Endothelial cell of umbilical vein (primary cell): ENCODE measurements at regions not wholly inside any gene's neighbourhood (a gene's known extent, or its start where the extent isn't known, plus 50 kb on each side); places are given as distances from the start of the nearest gene placed in this dataset.

ENCODE experiments used
- BruUV-seq: library from RNA; stranded (reverse); fragments of 400-500 nt; replicated peaks from 2 replicates; lab custom pipeline; 2021; lab: Mats Ljungman, UMichigan
- CTCF ChIA-PET: fragments of 300-600, 350-600 bp; sonication (Branson Sonifier 250); formaldehyde crosslinking; loops from one replicate; lab custom pipeline; 2021; ENCODE audit warnings: antibody characterized with exemption, inconsistent platforms; lab: Charles Lee
- POLR2A ChIA-PET: fragments of 300-600, 350-600 bp; sonication (Branson Sonifier 250); formaldehyde crosslinking; loops from one replicate; lab custom pipeline; 2021; ENCODE audit warnings: antibody characterized with exemption, inconsistent platforms; lab: Charles Lee
- DNase-seq: peaks from one replicate; pipeline ENCODE4 v3.0.0-alpha.2; 2011; ENCODE audit warnings: low read depth, low spot score
- FAIRE-seq: peaks from 2 replicates; lab custom pipeline; 2011; peaks lifted over from hg19 to GRCh38; lab: Jason Lieb, UNC
- H2AFZ ChIP-seq: 2 replicates; pipeline ENCODE4 v1.6.0; 2012; ENCODE audit warnings: low read depth, low read length, control low read depth, inconsistent platforms
- H3K27ac ChIP-seq: 2 replicates; pipeline ENCODE4 v1.5.1; 2011; ENCODE audit warnings: low read depth, mild to moderate bottlenecking, control low read depth, low read length, moderate library complexity; ENCODE audit not compliant: insufficient read depth
- H3K27me3 ChIP-seq, 2 experiments: 2 replicates each; pipeline versions ENCODE4 v1.6.0 to v1.6.1; 2011; ENCODE audit warnings: low read length in 2 of 2, mixed read lengths in 1 of 2; ENCODE audit not compliant: control insufficient read depth in 2 of 2, insufficient read depth in 2 of 2
- H3K36me3 ChIP-seq, 2 experiments: 2 replicates in 1 of 2; 3 replicates in 1 of 2; pipeline ENCODE4 v1.5.1; 2011; ENCODE audit warnings: low read length in 2 of 2, mild to moderate bottlenecking in 1 of 2, moderate library complexity in 1 of 2; ENCODE audit not compliant: control insufficient read depth in 2 of 2, insufficient read depth in 2 of 2; ENCODE audit errors: extremely low read depth in 1 of 2
- H3K4me1 ChIP-seq: 3 replicates; pipeline ENCODE4 v1.5.1; 2011; ENCODE audit warnings: mild to moderate bottlenecking, low read length; ENCODE audit not compliant: control insufficient read depth, insufficient read depth; ENCODE audit errors: extremely low read depth
- H3K4me2 ChIP-seq: 2 replicates; pipeline ENCODE4 v1.6.1; 2011; ENCODE audit warnings: low read length, control low read depth, mixed read lengths; ENCODE audit not compliant: insufficient read depth
- H3K4me3 ChIP-seq, 3 experiments: fragments of 200-600 bp in 1 of 3; sonication (generic), shearing (Covaris generic) in 1 of 3; replicated peaks in 1 of 3; 2 replicates each; pipeline ENCODE4 v1.5.1; 2011 to 2016; ENCODE audit warnings: control low read depth in 3 of 3, low read length in 3 of 3, mild to moderate bottlenecking in 2 of 3, inconsistent platforms in 1 of 3, low read depth in 1 of 3, moderate library complexity in 1 of 3; ENCODE audit not compliant: insufficient read depth in 1 of 3
- H3K79me2 ChIP-seq: 2 replicates; pipeline ENCODE4 v1.6.0; 2012; ENCODE audit warnings: low read length, inconsistent platforms; ENCODE audit not compliant: control insufficient read depth, insufficient read depth
- H3K9ac ChIP-seq: replicated peaks from 2 replicates; pipeline ENCODE3; 2011; ENCODE audit warnings: low read length, control low read depth; ENCODE audit not compliant: insufficient read depth; ENCODE audit errors: extremely low read depth
- H3K9me1 ChIP-seq: replicated peaks from 3 replicates; pipeline ENCODE4 v1.6.0; 2011; ENCODE audit warnings: mild to moderate bottlenecking, low read length; ENCODE audit not compliant: control insufficient read depth, insufficient read depth; ENCODE audit errors: extremely low read depth
- H3K9me3 ChIP-seq: replicated peaks from 2 replicates; pipeline ENCODE4 v1.5.1; 2012; ENCODE audit warnings: low read length, inconsistent platforms; ENCODE audit not compliant: control insufficient read depth, insufficient read depth
- H4K20me1 ChIP-seq: replicated peaks from 2 replicates; pipeline ENCODE3; 2011; ENCODE audit warnings: mild to moderate bottlenecking, low read length; ENCODE audit not compliant: control insufficient read depth, insufficient read depth; ENCODE audit errors: extremely low read depth
- CTCF ChIP-seq, 2 donors: IDR thresholded peaks; 1 replicate in 1 of 2; 2 replicates in 1 of 2; pipeline ENCODE4 v1.5.1; 2011; ENCODE audit warnings: low read length in 2 of 2, mild to moderate bottlenecking in 2 of 2, moderate library complexity in 2 of 2, control low read depth in 1 of 2, inconsistent platforms in 1 of 2, low read depth in 1 of 2; ENCODE audit not compliant: insufficient read depth in 1 of 2; ENCODE audit errors: extremely low read depth in 1 of 2
- EZH2 ChIP-seq: IDR thresholded peaks from 2 replicates; pipeline ENCODE4 v1.6.1; 2012; ENCODE audit warnings: borderline replicate concordance, low read depth, mild to moderate bottlenecking, moderate library complexity, low read length, inconsistent platforms; ENCODE audit not compliant: severe bottlenecking
- FOS ChIP-seq: IDR thresholded peaks from 2 replicates; pipeline ENCODE4 v1.6.1; 2011; ENCODE audit warnings: mild to moderate bottlenecking, low read length, moderate library complexity, borderline replicate concordance; ENCODE audit not compliant: insufficient read depth
- GATA2 ChIP-seq: IDR thresholded peaks from 2 replicates; pipeline ENCODE4 v1.7.0; 2011; ENCODE audit warnings: low read depth, mild to moderate bottlenecking, moderate library complexity, mixed read lengths, low read length; ENCODE audit not compliant: insufficient read length, insufficient read depth
- JUN ChIP-seq: IDR thresholded peaks from 2 replicates; pipeline ENCODE4 v1.6.1; 2011; ENCODE audit warnings: borderline replicate concordance, low read depth; ENCODE audit not compliant: insufficient read length, insufficient read depth
- MAX ChIP-seq: IDR thresholded peaks from 2 replicates; pipeline ENCODE4 v1.6.1; 2011; ENCODE audit not compliant: insufficient read depth, insufficient read length
- MYC ChIP-seq: IDR thresholded peaks from one replicate; pipeline ENCODE4 v1.6.1; 2011; ENCODE audit warnings: mild to moderate bottlenecking, low read depth, low read length
- POLR2A ChIP-seq: IDR thresholded peaks from 2 replicates; pipeline ENCODE4 v1.6.1; 2012; ENCODE audit warnings: low read depth, mild to moderate bottlenecking, control low read depth, low read length
- POLR2AphosphoS5 ChIP-seq: IDR thresholded peaks from 2 replicates; pipeline ENCODE4 v1.6.1; 2012; ENCODE audit warnings: low read depth, mild to moderate bottlenecking, control low read depth, low read length, moderate library complexity; ENCODE audit not compliant: insufficient read depth
- dilution Hi-C: fragments of 300-500 bp; cut with MboI; formaldehyde crosslinking; loops from one replicate; pipeline ENCODE4 v1.15.0; 2019; ENCODE audit warnings: low sequenced_read_pairs; ENCODE audit not compliant: extremely low pct_ligation_motif_present
- intact Hi-C: fragments of 100-400 bp; cut with micrococcal nuclease; formaldehyde crosslinking; loops from one replicate; pipeline ENCODE4 v1.10.0; 2022

DNA sequence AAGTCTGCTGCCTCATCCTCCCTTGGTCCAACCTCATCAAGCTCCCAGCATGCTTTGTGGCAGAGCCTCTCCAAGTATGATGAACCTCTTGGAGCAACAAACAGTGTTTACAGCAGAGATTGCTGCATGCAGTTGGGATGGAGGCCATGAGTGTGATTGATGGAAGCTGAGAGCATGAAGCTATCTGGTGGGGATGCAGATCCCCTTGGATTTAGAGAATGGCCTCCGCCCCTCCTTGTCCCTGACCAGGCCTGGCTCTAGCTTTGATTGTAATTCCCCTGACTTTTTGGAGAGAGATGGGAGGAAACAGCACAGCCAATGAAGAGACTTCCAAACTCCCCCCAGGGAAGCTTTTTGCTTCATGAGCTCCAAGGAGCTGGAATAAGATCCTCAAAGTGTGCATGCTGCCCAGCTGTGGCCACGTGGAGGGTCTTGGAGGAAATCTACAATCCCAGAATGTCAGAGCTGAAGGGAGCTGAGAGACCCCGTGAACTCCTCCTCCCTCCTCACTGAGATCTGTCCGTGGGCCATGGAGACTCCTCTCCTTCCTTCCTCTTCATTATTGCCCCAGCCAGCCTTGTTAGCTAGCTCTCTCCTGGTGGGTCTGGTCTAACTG, 165.3 kb upstream of the USP24 start:
- Histone ChIP-seq H3K9me1 (no peaks in the 10 kb centered on the region), H3K4me1 (no peaks in the 10 kb centered on the region), H3K4me2 (no peak overlapping the region), H3K27ac (no peak overlapping the region), H3K79me2 (no peaks in the 10 kb centered on the region), H3K27me3 (no peaks in the 10 kb centered on the region), H3K9ac (no peak overlapping the region), H3K9me3 (no peaks in the 10 kb centered on the region), H3K36me3 (no peaks in the 10 kb centered on the region), H2AFZ (no peak overlapping the region), H4K20me1 (no peaks in the 10 kb centered on the region), H3K4me3 (no peak overlapping the region)
- ChIA-PET POLR2A (interaction anchor here (1.5 kb wide), 1 partner anchor 48 kb away, joined by 3 read pairs; no protein-coding TSS in a partner anchor), CTCF (interaction anchor here (1.6 to 4.7 kb wide), 6 partner anchors 14 to 1204 kb away, joined by 4 to 78 read pairs (median 14); no protein-coding TSS in a partner anchor)
- intact Hi-C loops = no loop called here
- dilution Hi-C loops = no loop called here
- BruUV-seq = no TSS peak
- FAIRE-seq (no peak), DNase-seq (no peak)
- TF ChIP-seq CTCF (IDR thresholded peaks at IDR 0.05; ENCODE audit: extremely low read depth in 1 of 2, insufficient read depth in 1 of 2, low read depth in 1 of 2, low read length in 2 of 2) (no peak), FOS (no peak), EZH2 (no peak), MAX (no peak), GATA2 (no peak), POLR2AphosphoS5 (no peak), JUN (no peak), MYC (no peak), POLR2A (no peak)
